ENCODE measurements at regions not wholly inside any gene's neighbourhood (a gene's known extent, or its start where the extent isn't known, plus 50 kb on each side); places are given as distances from the start of the nearest gene placed in this dataset.

- TF ChIP-seq CTCF (conservative IDR thresholded peaks at IDR 0.05) (no peak), ZFX (IDR thresholded peaks at IDR 0.05) (no peak)
Observed at GRCh38 chr5:39712316-39713249, 287.8 kb upstream of the DAB2 start.
